NCI-H146 treated with DMSO at 0.1 percent for 48 hours (cell line): ENCODE measurements at regions not wholly inside any gene's neighbourhood (a gene's known extent, or its start where the extent isn't known, plus 50 kb on each side); places are given as distances from the start of the nearest gene placed in this dataset.

Experiments used
- DNase-seq: peaks from one replicate; lab custom pipeline; 2025; ENCODE audit not compliant: unreplicated experiment; lab: John Stamatoyannopoulos, UW

GRCh38 chr5:91436241-91436640 is 53.1 kb upstream of the ARRDC3 start:
- DNase-seq: no peak

GRCh38 chr5:91434348-91434747 is 51.2 kb upstream of the ARRDC3 start:
- no peak for DNase-seq

GRCh38 chr5:91433861-91434260 is 50.7 kb upstream of the ARRDC3 start:
- DNase-seq: no peak
